ENCODE measurements at regions not wholly inside any gene's neighbourhood (a gene's known extent, or its start where the extent isn't known, plus 50 kb on each side); places are given as distances from the start of the nearest gene placed in this dataset.

GRCh38 chr3:44080474-44081072 is 161.1 kb upstream of the TOPAZ1 start:
- DNase-seq (ENCODE audit: low read depth), result no peak

- DNase-seq (ENCODE audit: low read depth), result no peak
Observed at GRCh38 chr3:44090036-44090435, 151.7 kb upstream of the TOPAZ1 start.

- no peak for DNase-seq (ENCODE audit: low read depth)
Observed at GRCh38 chr3:44092497-44092896, 149.2 kb upstream of the TOPAZ1 start.

GRCh38 chr3:44093531-44093930 is 148.2 kb upstream of the TOPAZ1 start:
- DNase-seq (ENCODE audit: low read depth), result no peak

GRCh38 chr3:44098656-44099415 is 142.8 kb upstream of the TOPAZ1 start:
- no peak for DNase-seq (ENCODE audit: low read depth)

GRCh38 chr3:44099566-44100297 is 142.0 kb upstream of the TOPAZ1 start:
- no peak for DNase-seq (ENCODE audit: low read depth)

- DNase-seq (ENCODE audit: low read depth), result no peak
Observed at GRCh38 chr3:44100298-44100695, 141.4 kb upstream of the TOPAZ1 start.

- no peak for DNase-seq (ENCODE audit: low read depth)
Observed at GRCh38 chr3:44104043-44104442, 137.6 kb upstream of the TOPAZ1 start.

- peak; percentile 70 for DNase-seq (ENCODE audit: low read depth)
Observed at GRCh38 chr3:44104668-44105321, 136.9 kb upstream of the TOPAZ1 start.

- no peak for DNase-seq (ENCODE audit: low read depth)
Observed at GRCh38 chr3:44105571-44105970, 136.1 kb upstream of the TOPAZ1 start.

- no peak for DNase-seq (ENCODE audit: low read depth)
Observed at GRCh38 chr3:44106756-44107155, 134.9 kb upstream of the TOPAZ1 start.

- no peak for DNase-seq (ENCODE audit: low read depth)
Observed at GRCh38 chr3:44108481-44108880, 133.2 kb upstream of the TOPAZ1 start.

GRCh38 chr3:44109771-44110361 is 131.8 kb upstream of the TOPAZ1 start:
- peak; percentile 42 for DNase-seq (ENCODE audit: low read depth)

GRCh38 chr3:44110648-44111047 is 131.0 kb upstream of the TOPAZ1 start:
- no peak for DNase-seq (ENCODE audit: low read depth)

- peak; percentile 70 for DNase-seq (ENCODE audit: low read depth)
Observed at GRCh38 chr3:44111482-44111881, 130.2 kb upstream of the TOPAZ1 start.

GRCh38 chr3:44114142-44114541 is 127.5 kb upstream of the TOPAZ1 start:
- peak; percentile 10 for DNase-seq (ENCODE audit: low read depth)

- DNase-seq (ENCODE audit: low read depth), result no peak
Observed at GRCh38 chr3:44117239-44117638, 124.4 kb upstream of the TOPAZ1 start.

- DNase-seq (ENCODE audit: low read depth), result no peak
Observed at GRCh38 chr3:44117736-44118135, 124.0 kb upstream of the TOPAZ1 start.

- DNase-seq (ENCODE audit: low read depth), result peak; percentile 26
Observed at GRCh38 chr3:44120721-44121582, 120.7 kb upstream of the TOPAZ1 start.

GRCh38 chr3:44125246-44125645 is 116.4 kb upstream of the TOPAZ1 start:
- DNase-seq (ENCODE audit: low read depth), result peak; percentile 8

GRCh38 chr3:44125882-44126281 is 115.8 kb upstream of the TOPAZ1 start:
- no peak for DNase-seq (ENCODE audit: low read depth)

Measured in RPMI7951 (cell line).